ENCODE measurements at regions not wholly inside any gene's neighbourhood (a gene's known extent, or its start where the extent isn't known, plus 50 kb on each side); places are given as distances from the start of the nearest gene placed in this dataset.

GRCh38 chrX:98452456-98452855 lies 1568.7 kb downstream of the RPA4 start:
- Histone ChIP-seq H3K27me3 (ENCODE audit: control insufficient read depth in 2 of 2, insufficient read depth in 2 of 2, low read length in 2 of 2) (no peaks in the 10 kb centered on the region), H3K4me2 (ENCODE audit: insufficient read depth, low read length) (no peak overlapping the region), H3K4me1 (ENCODE audit: control insufficient read depth, extremely low read depth, insufficient read depth, low read length) (no peaks in the 10 kb centered on the region), H3K9me1 (replicated peaks; ENCODE audit: control insufficient read depth, extremely low read depth, insufficient read depth, low read length) (no peaks in the 10 kb centered on the region), H3K27ac (ENCODE audit: insufficient read depth, low read depth, low read length) (no peak overlapping the region), H3K9ac (replicated peaks; ENCODE audit: extremely low read depth, insufficient read depth, low read length) (no peak overlapping the region), H4K20me1 (replicated peaks; ENCODE audit: control insufficient read depth, extremely low read depth, insufficient read depth, low read length) (no peaks in the 10 kb centered on the region), H3K4me3 (replicated peaks in 1 of 3; ENCODE audit: insufficient read depth in 1 of 3, low read depth in 1 of 3, low read length in 3 of 3) (no peak overlapping the region), H3K36me3 (ENCODE audit: control insufficient read depth in 2 of 2, extremely low read depth in 1 of 2, insufficient read depth in 2 of 2, low read length in 2 of 2) (no peaks in the 10 kb centered on the region), H3K79me2 (ENCODE audit: control insufficient read depth, insufficient read depth, low read length) (no peaks in the 10 kb centered on the region), H3K9me3 (replicated peaks; ENCODE audit: control insufficient read depth, insufficient read depth, low read length) (no peaks in the 10 kb centered on the region), H2AFZ (ENCODE audit: low read depth, low read length) (no peak overlapping the region)
- TF ChIP-seq FOS (IDR thresholded peaks at IDR 0.05; ENCODE audit: borderline replicate concordance, insufficient read depth, low read length) (no peak), EZH2 (IDR thresholded peaks at IDR 0.05; ENCODE audit: borderline replicate concordance, low read depth, low read length, severe bottlenecking) (no peak), POLR2A (IDR thresholded peaks at IDR 0.05; ENCODE audit: low read depth, low read length) (no peak), MAX (IDR thresholded peaks at IDR 0.05; ENCODE audit: insufficient read depth, insufficient read length) (no peak), MYC (IDR thresholded peaks at IDR 0.05; ENCODE audit: low read depth, low read length) (no peak), GATA2 (IDR thresholded peaks at IDR 0.05; ENCODE audit: insufficient read depth, insufficient read length, low read depth, low read length) (no peak), POLR2AphosphoS5 (IDR thresholded peaks at IDR 0.05; ENCODE audit: insufficient read depth, low read depth, low read length) (no peak), JUN (IDR thresholded peaks at IDR 0.05; ENCODE audit: borderline replicate concordance, insufficient read depth, insufficient read length, low read depth) (no peak), CTCF (IDR thresholded peaks at IDR 0.05; ENCODE audit: extremely low read depth in 1 of 2, insufficient read depth in 1 of 2, low read depth in 1 of 2, low read length in 2 of 2) (no peak)
- ChIA-PET POLR2A (no interaction called here), CTCF (no interaction called here)
- FAIRE-seq (no peak), DNase-seq (ENCODE audit: low read depth, low spot score) (no peak)
- dilution Hi-C loops (cut with MboI; ENCODE audit: extremely low pct_ligation_motif_present, low sequenced_read_pairs): no loop called here
- intact Hi-C loops (cut with micrococcal nuclease): no loop called here
- no TSS peak for BruUV-seq (replicated peaks)
